NB4 (cell line): ENCODE measurements at regions not wholly inside any gene's neighbourhood (a gene's known extent, or its start where the extent isn't known, plus 50 kb on each side); places are given as distances from the start of the nearest gene placed in this dataset.

ENCODE experiments used
- DNase-seq: peaks from one replicate; pipeline ENCODE4 v3.0.0; 2010; ENCODE audit warnings: low read depth
- H3K4me3 ChIP-seq: one replicate; pipeline ENCODE4 v1.5.1; 2011; ENCODE audit warnings: mild to moderate bottlenecking, low read depth, low read length, moderate library complexity
- MYC ChIP-seq: IDR thresholded peaks from 2 replicates; pipeline ENCODE4 v1.6.1; 2011; ENCODE audit warnings: low read depth, low read length
- POLR2A ChIP-seq: IDR thresholded peaks from 2 replicates; pipeline ENCODE4 v1.6.1; 2011; ENCODE audit warnings: mild to moderate bottlenecking; ENCODE audit not compliant: insufficient read length; ENCODE audit errors: extremely low read depth
- TF ChIP-seq, protein P1 (sequence below): IDR thresholded peaks from 2 replicates; pipeline ENCODE4 v1.6.1; 2011; ENCODE audit warnings: low read depth, low read length
- TF ChIP-seq, protein P2 (sequence below): IDR thresholded peaks from one replicate; pipeline ENCODE4 v1.5.1; 2012; ENCODE audit warnings: low read depth, low read length

- TF ChIP-seq, protein P1, sequence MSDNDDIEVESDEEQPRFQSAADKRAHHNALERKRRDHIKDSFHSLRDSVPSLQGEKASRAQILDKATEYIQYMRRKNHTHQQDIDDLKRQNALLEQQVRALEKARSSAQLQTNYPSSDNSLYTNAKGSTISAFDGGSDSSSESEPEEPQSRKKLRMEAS = no peak
- no peak overlapping the region for H3K4me3 ChIP-seq
- no peak for DNase-seq
These were observed 85.5 kb upstream of the MAP1B start for GRCh38 chr5:72021651-72022357.

DNA sequence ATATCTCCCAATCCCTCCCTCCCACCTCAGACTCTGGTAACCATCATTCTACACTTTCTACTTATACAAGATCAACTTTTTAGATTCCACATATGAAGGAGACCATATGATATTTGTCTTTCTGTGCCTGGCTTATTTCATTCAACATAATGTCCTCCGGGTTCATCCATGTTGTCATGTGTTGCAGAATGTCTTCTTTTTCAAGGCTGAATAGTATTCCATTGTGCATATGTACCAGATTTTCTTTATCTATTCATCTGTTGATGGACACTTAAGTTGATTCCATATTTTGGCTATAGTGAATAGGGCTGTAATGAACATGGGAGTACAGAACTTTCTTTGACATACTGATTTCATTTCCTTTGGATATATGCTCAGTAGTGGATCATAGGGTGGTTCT is 78.9 kb upstream of the MAP1B start:
- DNase-seq = no peak
- TF ChIP-seq, protein P2, sequence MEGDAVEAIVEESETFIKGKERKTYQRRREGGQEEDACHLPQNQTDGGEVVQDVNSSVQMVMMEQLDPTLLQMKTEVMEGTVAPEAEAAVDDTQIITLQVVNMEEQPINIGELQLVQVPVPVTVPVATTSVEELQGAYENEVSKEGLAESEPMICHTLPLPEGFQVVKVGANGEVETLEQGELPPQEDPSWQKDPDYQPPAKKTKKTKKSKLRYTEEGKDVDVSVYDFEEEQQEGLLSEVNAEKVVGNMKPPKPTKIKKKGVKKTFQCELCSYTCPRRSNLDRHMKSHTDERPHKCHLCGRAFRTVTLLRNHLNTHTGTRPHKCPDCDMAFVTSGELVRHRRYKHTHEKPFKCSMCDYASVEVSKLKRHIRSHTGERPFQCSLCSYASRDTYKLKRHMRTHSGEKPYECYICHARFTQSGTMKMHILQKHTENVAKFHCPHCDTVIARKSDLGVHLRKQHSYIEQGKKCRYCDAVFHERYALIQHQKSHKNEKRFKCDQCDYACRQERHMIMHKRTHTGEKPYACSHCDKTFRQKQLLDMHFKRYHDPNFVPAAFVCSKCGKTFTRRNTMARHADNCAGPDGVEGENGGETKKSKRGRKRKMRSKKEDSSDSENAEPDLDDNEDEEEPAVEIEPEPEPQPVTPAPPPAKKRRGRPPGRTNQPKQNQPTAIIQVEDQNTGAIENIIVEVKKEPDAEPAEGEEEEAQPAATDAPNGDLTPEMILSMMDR = no peak
- TF ChIP-seq, protein P1 = no peak
- TF ChIP-seq POLR2A = no peak
- TF ChIP-seq MYC = no peak
- H3K4me3 ChIP-seq = no peak overlapping the region

DNA sequence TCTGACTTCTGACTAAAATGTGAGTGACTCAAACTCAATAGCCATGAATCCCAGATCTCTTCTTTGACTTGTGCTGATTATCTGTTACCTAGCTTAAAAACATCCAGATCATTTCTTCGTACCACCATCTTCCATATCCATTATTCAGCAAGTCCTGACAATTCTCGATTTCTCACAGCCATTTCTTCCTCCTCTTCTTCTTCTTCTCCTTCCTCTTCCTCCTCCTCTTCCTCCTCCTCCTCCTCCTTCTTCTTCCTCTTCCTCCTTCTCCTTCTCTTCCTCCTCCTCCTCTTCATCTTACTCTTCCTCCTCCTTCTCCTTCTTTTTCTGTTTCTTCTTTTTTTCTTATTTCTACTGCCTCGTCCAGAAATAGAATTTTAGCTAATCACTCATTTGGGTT is 77.0 kb upstream of the MAP1B start:
- DNase-seq = no peak
- TF ChIP-seq, protein P1 = no peak
- no peak for TF ChIP-seq POLR2A
- TF ChIP-seq MYC = no peak
- TF ChIP-seq, protein P2 = no peak
- H3K4me3 ChIP-seq = no peak overlapping the region

DNA sequence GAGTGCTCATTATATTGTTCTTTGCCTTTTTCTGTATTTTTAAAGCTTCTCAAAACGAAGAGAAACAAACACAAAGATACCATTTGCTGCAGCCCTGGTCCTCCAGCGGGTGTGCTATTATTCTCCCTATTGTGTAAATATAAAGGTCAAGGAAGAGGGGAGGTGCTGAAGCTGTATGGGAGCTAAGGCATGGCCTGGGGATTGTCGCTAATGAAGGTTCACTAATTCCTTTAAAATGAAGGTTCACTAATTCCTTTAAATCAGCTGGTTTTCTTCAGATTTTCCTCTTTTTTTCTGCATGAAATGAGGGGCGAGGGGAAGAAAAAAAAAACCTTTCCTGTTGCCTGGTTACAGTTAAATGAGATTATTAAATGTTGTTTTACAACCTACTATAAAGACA is 74.5 kb upstream of the MAP1B start:
- TF ChIP-seq, protein P2 = no peak
- no peak for TF ChIP-seq MYC
- TF ChIP-seq POLR2A = no peak
- TF ChIP-seq, protein P1 = no peak
- no peak for DNase-seq
- H3K4me3 ChIP-seq = no peak overlapping the region

DNA sequence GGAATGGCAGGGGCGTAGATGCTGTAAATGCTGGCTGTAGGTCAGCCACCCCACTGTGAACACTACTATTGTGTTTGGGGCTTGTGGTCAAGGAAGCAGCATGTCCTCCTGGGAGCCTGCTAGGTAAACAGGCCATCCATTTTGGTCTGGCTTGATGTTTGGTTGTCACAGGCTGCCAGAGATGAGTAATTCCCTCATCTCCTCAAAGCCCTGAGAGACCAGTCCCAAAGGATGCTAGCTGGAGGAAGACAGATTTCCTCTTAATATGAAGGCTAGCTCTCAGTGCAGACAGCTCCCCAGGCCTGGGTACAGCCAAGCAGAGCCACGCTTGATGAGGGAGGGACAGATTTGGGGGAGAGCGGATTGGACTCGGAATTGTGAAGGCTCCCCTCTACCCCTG is 72.5 kb upstream of the MAP1B start:
- no peak overlapping the region for H3K4me3 ChIP-seq
- TF ChIP-seq, protein P1 = no peak
- TF ChIP-seq MYC (no peak), POLR2A (no peak)
- TF ChIP-seq, protein P2 = no peak
- DNase-seq = no peak

DNA sequence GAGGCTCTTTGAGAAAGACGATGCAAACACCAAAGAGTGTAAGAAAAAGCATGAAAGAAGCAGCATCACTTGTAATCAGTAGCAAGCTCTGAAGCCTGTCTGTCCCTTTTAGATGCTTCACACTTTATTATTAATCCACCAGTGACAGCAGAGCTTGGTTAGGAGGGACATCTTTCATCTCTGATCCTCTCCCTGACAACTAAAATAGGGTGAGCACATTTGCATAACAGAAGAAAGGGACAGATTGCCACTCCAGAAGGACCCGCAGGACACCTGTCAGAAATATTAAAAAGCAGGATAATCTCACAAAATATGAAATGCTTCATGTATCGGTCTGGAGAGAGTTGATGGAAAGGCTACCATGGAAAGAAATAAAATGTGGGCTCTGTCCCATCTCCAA is 71.4 kb upstream of the MAP1B start:
- TF ChIP-seq, protein P2 = no peak
- H3K4me3 ChIP-seq = no peak overlapping the region
- no peak for DNase-seq
